D721Med (cell line): ENCODE measurements at regions not wholly inside any gene's neighbourhood (a gene's known extent, or its start where the extent isn't known, plus 50 kb on each side); places are given as distances from the start of the nearest gene placed in this dataset.

Source experiments
- DNase-seq: peaks from one replicate; pipeline ENCODE4 v3.0.0; 2011; ENCODE audit warnings: low spot score; ENCODE audit not compliant: insufficient read length
- FAIRE-seq: peaks from 2 replicates; lab custom pipeline; 2011; peaks lifted over from hg19 to GRCh38; lab: Jason Lieb, UNC
- TF ChIP-seq, protein P1 (sequence below): IDR thresholded peaks from 2 replicates; pipeline ENCODE4 v1.5.1; 2012; ENCODE audit warnings: mild to moderate bottlenecking, control low read depth; ENCODE audit not compliant: insufficient read depth; ENCODE audit errors: missing control alignments

- DNase-seq (no peak), FAIRE-seq (no peak)
- TF ChIP-seq, protein P1, sequence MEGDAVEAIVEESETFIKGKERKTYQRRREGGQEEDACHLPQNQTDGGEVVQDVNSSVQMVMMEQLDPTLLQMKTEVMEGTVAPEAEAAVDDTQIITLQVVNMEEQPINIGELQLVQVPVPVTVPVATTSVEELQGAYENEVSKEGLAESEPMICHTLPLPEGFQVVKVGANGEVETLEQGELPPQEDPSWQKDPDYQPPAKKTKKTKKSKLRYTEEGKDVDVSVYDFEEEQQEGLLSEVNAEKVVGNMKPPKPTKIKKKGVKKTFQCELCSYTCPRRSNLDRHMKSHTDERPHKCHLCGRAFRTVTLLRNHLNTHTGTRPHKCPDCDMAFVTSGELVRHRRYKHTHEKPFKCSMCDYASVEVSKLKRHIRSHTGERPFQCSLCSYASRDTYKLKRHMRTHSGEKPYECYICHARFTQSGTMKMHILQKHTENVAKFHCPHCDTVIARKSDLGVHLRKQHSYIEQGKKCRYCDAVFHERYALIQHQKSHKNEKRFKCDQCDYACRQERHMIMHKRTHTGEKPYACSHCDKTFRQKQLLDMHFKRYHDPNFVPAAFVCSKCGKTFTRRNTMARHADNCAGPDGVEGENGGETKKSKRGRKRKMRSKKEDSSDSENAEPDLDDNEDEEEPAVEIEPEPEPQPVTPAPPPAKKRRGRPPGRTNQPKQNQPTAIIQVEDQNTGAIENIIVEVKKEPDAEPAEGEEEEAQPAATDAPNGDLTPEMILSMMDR: no peak
These were observed 751.2 kb downstream of the BRINP1 start for GRCh38 chr9:118618084-118618483.

- FAIRE-seq (no peak), DNase-seq (no peak)
- TF ChIP-seq, protein P1: no peak
These were observed 750.4 kb downstream of the BRINP1 start for GRCh38 chr9:118618849-118619248.

GRCh38 chr9:118624608-118625007, 744.6 kb downstream of the BRINP1 start:
- FAIRE-seq (no peak), DNase-seq (no peak)
- TF ChIP-seq, protein P1: no peak

- FAIRE-seq (no peak), DNase-seq (no peak)
- TF ChIP-seq, protein P1: no peak
These were observed 739.2 kb downstream of the BRINP1 start for GRCh38 chr9:118630079-118630478.

DNA sequence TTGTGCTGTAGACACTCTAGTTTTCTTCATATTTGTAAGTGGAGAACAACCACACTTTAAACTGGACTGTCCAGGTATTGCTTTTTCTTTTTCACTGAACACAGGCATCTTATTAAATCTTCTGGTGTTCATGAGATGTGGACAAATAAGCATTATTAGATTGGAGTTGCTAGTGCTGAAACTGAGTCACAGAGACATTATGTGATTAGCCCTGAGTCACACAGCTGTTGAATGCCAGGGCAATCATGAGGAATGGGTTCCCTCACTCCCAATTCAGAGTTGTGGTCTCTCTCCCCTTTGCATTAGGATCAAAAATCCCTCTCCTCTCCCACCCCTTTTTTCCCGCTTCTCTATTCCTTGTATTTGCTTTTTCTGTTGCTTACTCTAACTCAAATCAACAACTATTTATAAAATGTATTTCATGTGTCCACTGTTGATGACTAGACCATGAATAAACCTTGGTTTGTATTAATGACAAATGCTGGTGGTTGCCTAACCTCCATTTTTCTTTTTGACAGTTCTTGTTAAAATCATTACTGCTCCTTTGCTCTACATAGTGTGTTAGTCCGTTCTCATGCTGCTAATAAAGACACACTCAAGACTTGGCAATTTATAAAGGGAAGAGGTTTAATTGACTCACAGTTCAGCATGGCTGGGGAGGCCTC, 738.2 kb downstream of the BRINP1 start:
- TF ChIP-seq, protein P1: no peak
- DNase-seq (no peak), FAIRE-seq (no peak)

DNA sequence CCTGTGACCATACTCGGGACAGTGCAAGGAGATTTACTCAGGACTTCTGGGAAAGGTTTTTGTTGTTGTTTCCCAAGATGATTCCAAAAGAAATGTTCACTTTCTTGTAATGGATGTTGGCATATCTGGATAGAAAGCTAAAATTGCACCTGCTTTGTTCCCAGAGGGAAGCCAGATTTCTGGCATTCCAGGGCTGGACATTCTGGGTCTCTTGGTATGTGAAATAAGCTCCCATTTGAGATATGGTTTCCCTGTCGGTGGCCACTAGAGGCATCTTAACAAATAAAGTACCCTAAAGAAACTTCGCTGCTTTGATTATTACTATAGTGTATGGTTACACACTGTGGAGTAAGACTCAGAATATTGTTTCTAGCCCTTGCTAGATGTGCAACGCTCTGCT, 737.3 kb downstream of the BRINP1 start:
- DNase-seq (no peak), FAIRE-seq (no peak)
- TF ChIP-seq, protein P1: no peak

DNA sequence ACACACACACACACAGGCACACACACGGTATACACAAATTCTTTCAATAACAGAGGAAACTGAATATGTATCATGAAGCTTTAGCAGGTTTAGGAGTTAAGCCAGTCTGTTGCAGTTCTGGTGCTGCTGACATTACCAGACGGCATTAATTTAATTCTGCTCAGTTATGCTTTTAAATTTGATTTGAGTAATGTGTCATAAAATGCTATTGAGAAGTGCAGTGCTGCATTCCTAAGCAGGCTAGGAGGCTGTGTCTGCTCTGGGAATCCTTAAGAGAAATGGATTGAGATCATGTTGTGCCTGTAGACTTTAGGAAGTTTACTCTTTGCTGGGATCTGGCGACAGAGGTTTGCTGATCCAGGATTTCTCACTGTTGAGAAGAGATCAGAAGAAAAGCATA, 733.8 kb downstream of the BRINP1 start:
- TF ChIP-seq, protein P1: no peak
- FAIRE-seq (no peak), DNase-seq (no peak)
